ENCODE measurements at regions not wholly inside any gene's neighbourhood (a gene's known extent, or its start where the extent isn't known, plus 50 kb on each side); places are given as distances from the start of the nearest gene placed in this dataset.

- DNase-seq = no peak
- no peaks in the 10 kb centered on the region for H3K36me3 ChIP-seq
- no peak overlapping the region for H3K27ac ChIP-seq
These were observed 107.4 kb upstream of the PITX2 start for GRCh38 chr4:110730318-110730717.

GRCh38 chr4:110733901-110734300 lies 111.0 kb upstream of the PITX2 start:
- H3K9me3 ChIP-seq (ENCODE audit: severe bottlenecking) = no peaks in the 10 kb centered on the region
- no peak overlapping the region for H3K4me3 ChIP-seq (ENCODE audit: low read depth, low read length)
- no peaks in the 10 kb centered on the region for H3K36me3 ChIP-seq
- H3K27me3 ChIP-seq (ENCODE audit: insufficient read depth, low read depth, severe bottlenecking) = peaks cover 48% of the 10 kb centered on the region
- H3K27ac ChIP-seq = no peak overlapping the region
- no peak for DNase-seq
- TF ChIP-seq CTCF (IDR thresholded peaks at IDR 0.05; ENCODE audit: low read depth, low read length) = no peak

More at GRCh38 chr4:110730318-110730717, 107.4 kb upstream of the PITX2 start:
- Histone ChIP-seq H3K4me3 (ENCODE audit: low read depth, low read length) (no peak overlapping the region), H3K9me3 (ENCODE audit: severe bottlenecking) (no peaks in the 10 kb centered on the region), H3K27me3 (ENCODE audit: insufficient read depth, low read depth, severe bottlenecking) (peaks cover 57% of the 10 kb centered on the region)
- no peak for TF ChIP-seq CTCF (IDR thresholded peaks at IDR 0.05; ENCODE audit: low read depth, low read length)

- no peaks in the 10 kb centered on the region for H3K36me3 ChIP-seq
- peaks cover 48% of the 10 kb centered on the region for H3K27me3 ChIP-seq (ENCODE audit: insufficient read depth, low read depth, severe bottlenecking)
- no peak for DNase-seq
- H3K9me3 ChIP-seq (ENCODE audit: severe bottlenecking) = no peaks in the 10 kb centered on the region
- no peak overlapping the region for H3K27ac ChIP-seq
- TF ChIP-seq CTCF (IDR thresholded peaks at IDR 0.05; ENCODE audit: low read depth, low read length) = no peak
- H3K4me3 ChIP-seq (ENCODE audit: low read depth, low read length) = no peak overlapping the region
These were observed 112.8 kb upstream of the PITX2 start for GRCh38 chr4:110735686-110736085.

GRCh38 chr4:110737931-110738330 lies 115.1 kb upstream of the PITX2 start:
- H3K9me3 ChIP-seq (ENCODE audit: severe bottlenecking) = no peaks in the 10 kb centered on the region
- no peak overlapping the region for H3K4me3 ChIP-seq (ENCODE audit: low read depth, low read length)
- no peak overlapping the region for H3K27ac ChIP-seq
- no peaks in the 10 kb centered on the region for H3K36me3 ChIP-seq
- H3K27me3 ChIP-seq (ENCODE audit: insufficient read depth, low read depth, severe bottlenecking) = peaks cover 34% of the 10 kb centered on the region
- no peak for TF ChIP-seq CTCF (IDR thresholded peaks at IDR 0.05; ENCODE audit: low read depth, low read length)
- no peak for DNase-seq

- TF ChIP-seq CTCF (IDR thresholded peaks at IDR 0.05; ENCODE audit: low read depth, low read length) = no peak
- H3K9me3 ChIP-seq (ENCODE audit: severe bottlenecking) = no peaks in the 10 kb centered on the region
- peaks cover 34% of the 10 kb centered on the region for H3K27me3 ChIP-seq (ENCODE audit: insufficient read depth, low read depth, severe bottlenecking)
- no peak overlapping the region for H3K4me3 ChIP-seq (ENCODE audit: low read depth, low read length)
- DNase-seq = no peak
- no peak overlapping the region for H3K27ac ChIP-seq
- H3K36me3 ChIP-seq = no peaks in the 10 kb centered on the region
These were observed 119.3 kb upstream of the PITX2 start for GRCh38 chr4:110742143-110742542.

- no peak overlapping the region for H3K4me3 ChIP-seq (ENCODE audit: low read depth, low read length)
- H3K9me3 ChIP-seq (ENCODE audit: severe bottlenecking) = no peaks in the 10 kb centered on the region
- H3K36me3 ChIP-seq = no peaks in the 10 kb centered on the region
- no peak overlapping the region for H3K27ac ChIP-seq
- no peak for TF ChIP-seq CTCF (IDR thresholded peaks at IDR 0.05; ENCODE audit: low read depth, low read length)
- H3K27me3 ChIP-seq (ENCODE audit: insufficient read depth, low read depth, severe bottlenecking) = peaks cover 27% of the 10 kb centered on the region
- no peak for DNase-seq
These were observed 125.2 kb upstream of the PITX2 start for GRCh38 chr4:110748071-110748470.

All from WERI-Rb-1 (cell line).